H1 (cell line): ENCODE measurements at regions not wholly inside any gene's neighbourhood (a gene's known extent, or its start where the extent isn't known, plus 50 kb on each side); places are given as distances from the start of the nearest gene placed in this dataset.

Experiments
- CEBPB ChIP-seq: IDR thresholded peaks from 2 replicates; pipeline ENCODE4 v1.6.1; 2012; ENCODE audit warnings: low read depth, low read length
- CREB1 ChIP-seq: IDR thresholded peaks from 2 replicates; pipeline ENCODE4 v1.6.1; 2012; ENCODE audit warnings: inconsistent platforms
- GABPA ChIP-seq: IDR thresholded peaks from 2 replicates; pipeline ENCODE4 v1.6.1; 2011; ENCODE audit warnings: mild to moderate bottlenecking, low read length, moderate library complexity, borderline replicate concordance; ENCODE audit not compliant: insufficient read depth
- JUND ChIP-seq: IDR thresholded peaks from 2 replicates; pipeline ENCODE4 v1.6.1; 2011; ENCODE audit warnings: mild to moderate bottlenecking, improper control_type of control experiment, low read length
- PHF8 ChIP-seq: fragments of 200-600 bp; sonication (generic); conservative IDR thresholded peaks from 2 replicates; pipeline ENCODE4 v1.7.1; 2012; ENCODE audit warnings: low read depth, mild to moderate bottlenecking, inconsistent platforms, low read length, moderate library complexity
- POLR2A ChIP-seq, 2 experiments: IDR thresholded peaks; 1 replicate in 1 of 2; 2 replicates in 1 of 2; pipeline ENCODE4 v1.6.1; 2011; ENCODE audit warnings: low read depth in 2 of 2, low read length in 2 of 2, mild to moderate bottlenecking in 2 of 2; ENCODE audit errors: control extremely low read depth in 1 of 2
- POLR2AphosphoS5 ChIP-seq: IDR thresholded peaks from 2 replicates; pipeline ENCODE4 v1.6.1; 2011; ENCODE audit warnings: low read depth, low read length
- YY1 ChIP-seq: IDR thresholded peaks from 2 replicates; pipeline ENCODE4 v1.6.1; 2011; ENCODE audit warnings: low read depth, mild to moderate bottlenecking, low read length
- TF ChIP-seq, protein P1 (sequence below), 3 experiments: IDR thresholded peaks; 1 replicate in 2 of 3; 2 replicates in 1 of 3; pipeline versions ENCODE4 v1.5.1 to v1.6.1; 2011; ENCODE audit warnings: low read length in 3 of 3, mild to moderate bottlenecking in 3 of 3, inconsistent platforms in 2 of 3, low read depth in 1 of 3, moderate library complexity in 1 of 3; ENCODE audit not compliant: insufficient read depth in 1 of 3; ENCODE audit errors: control extremely low read depth in 1 of 3
- TF ChIP-seq, protein P2 (sequence below): IDR thresholded peaks from 2 replicates; pipeline ENCODE4 v1.6.1; 2012; ENCODE audit warnings: low read length, inconsistent platforms

DNA sequence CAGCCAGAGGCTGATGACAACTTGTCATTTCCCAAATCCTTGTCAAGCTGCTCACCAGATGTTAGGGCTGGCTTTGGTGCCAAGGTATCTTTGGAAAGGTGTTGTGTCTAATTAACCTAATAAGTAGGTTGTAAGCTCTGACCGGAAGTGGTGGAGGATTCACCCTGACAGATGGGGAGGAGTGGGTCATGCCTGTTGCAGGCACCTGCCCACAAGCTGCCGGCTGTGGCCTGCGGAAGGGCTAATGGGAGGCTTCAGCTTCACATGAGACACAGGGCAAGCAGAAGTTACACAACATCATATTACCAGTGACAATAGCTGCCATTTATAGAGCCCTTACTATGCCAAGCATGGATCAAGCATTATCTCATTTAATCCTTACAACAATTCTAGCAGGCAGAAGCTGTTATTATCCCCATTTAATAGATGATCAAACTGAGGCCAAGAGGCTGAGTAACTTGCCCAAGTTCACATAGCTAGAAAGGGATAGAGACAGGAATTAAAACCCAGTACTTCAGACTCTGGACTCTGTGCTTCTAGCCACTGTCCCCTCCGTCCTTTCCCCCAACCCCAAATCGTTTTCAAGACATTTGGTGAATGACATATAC, 63.1 kb upstream of the DUSP5 start:
- TF ChIP-seq, protein P1, sequence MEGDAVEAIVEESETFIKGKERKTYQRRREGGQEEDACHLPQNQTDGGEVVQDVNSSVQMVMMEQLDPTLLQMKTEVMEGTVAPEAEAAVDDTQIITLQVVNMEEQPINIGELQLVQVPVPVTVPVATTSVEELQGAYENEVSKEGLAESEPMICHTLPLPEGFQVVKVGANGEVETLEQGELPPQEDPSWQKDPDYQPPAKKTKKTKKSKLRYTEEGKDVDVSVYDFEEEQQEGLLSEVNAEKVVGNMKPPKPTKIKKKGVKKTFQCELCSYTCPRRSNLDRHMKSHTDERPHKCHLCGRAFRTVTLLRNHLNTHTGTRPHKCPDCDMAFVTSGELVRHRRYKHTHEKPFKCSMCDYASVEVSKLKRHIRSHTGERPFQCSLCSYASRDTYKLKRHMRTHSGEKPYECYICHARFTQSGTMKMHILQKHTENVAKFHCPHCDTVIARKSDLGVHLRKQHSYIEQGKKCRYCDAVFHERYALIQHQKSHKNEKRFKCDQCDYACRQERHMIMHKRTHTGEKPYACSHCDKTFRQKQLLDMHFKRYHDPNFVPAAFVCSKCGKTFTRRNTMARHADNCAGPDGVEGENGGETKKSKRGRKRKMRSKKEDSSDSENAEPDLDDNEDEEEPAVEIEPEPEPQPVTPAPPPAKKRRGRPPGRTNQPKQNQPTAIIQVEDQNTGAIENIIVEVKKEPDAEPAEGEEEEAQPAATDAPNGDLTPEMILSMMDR (IDR thresholded peaks at IDR 0.05; ENCODE audit: control extremely low read depth in 1 of 3, insufficient read depth in 1 of 3, low read depth in 1 of 3, low read length in 3 of 3) = no peak
- TF ChIP-seq, protein P2, sequence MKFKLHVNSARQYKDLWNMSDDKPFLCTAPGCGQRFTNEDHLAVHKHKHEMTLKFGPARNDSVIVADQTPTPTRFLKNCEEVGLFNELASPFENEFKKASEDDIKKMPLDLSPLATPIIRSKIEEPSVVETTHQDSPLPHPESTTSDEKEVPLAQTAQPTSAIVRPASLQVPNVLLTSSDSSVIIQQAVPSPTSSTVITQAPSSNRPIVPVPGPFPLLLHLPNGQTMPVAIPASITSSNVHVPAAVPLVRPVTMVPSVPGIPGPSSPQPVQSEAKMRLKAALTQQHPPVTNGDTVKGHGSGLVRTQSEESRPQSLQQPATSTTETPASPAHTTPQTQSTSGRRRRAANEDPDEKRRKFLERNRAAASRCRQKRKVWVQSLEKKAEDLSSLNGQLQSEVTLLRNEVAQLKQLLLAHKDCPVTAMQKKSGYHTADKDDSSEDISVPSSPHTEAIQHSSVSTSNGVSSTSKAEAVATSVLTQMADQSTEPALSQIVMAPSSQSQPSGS = no peak
- TF ChIP-seq CREB1 = no peak
- TF ChIP-seq POLR2AphosphoS5 = no peak
- no peak for TF ChIP-seq GABPA
- TF ChIP-seq PHF8 = no peak
- TF ChIP-seq CEBPB = no peak
- no peak for TF ChIP-seq JUND
- TF ChIP-seq POLR2A (IDR thresholded peaks at IDR 0.05; ENCODE audit: control extremely low read depth in 1 of 2, low read depth in 2 of 2, low read length in 2 of 2) = no peak
- no peak for TF ChIP-seq YY1
